BJ (cell line): ENCODE measurements at regions not wholly inside any gene's neighbourhood (a gene's known extent, or its start where the extent isn't known, plus 50 kb on each side); places are given as distances from the start of the nearest gene placed in this dataset.

Experiments used
- CTCF ChIA-PET: fragments of 350-600 bp; formaldehyde crosslinking; extraction: SDS; loops from one replicate; lab custom pipeline; 2021; ENCODE audit warnings: antibody characterized with exemption, inconsistent platforms; lab: Yijun Ruan, JAX
- POLR2A ChIA-PET: fragments of 300-600 bp; sonication (Branson Sonifier 250); formaldehyde crosslinking; extraction: SDS; loops from one replicate; lab custom pipeline; 2021; ENCODE audit warnings: antibody characterized with exemption; lab: Charles Lee
- DNase-seq: peaks from one replicate; pipeline ENCODE4 v3.0.0-alpha.2; 2011; ENCODE audit warnings: low read depth
- H3K27me3 ChIP-seq: 2 replicates; pipeline ENCODE4 v1.6.0; 2011; ENCODE audit warnings: low read length; ENCODE audit not compliant: control insufficient read depth, insufficient read depth
- H3K36me3 ChIP-seq: 2 replicates; pipeline ENCODE4 v1.5.1; 2011; ENCODE audit warnings: low read length; ENCODE audit not compliant: control insufficient read depth, insufficient read depth
- H3K4me3 ChIP-seq: 2 replicates; pipeline ENCODE4 v1.5.1; 2011; ENCODE audit warnings: low read depth, mild to moderate bottlenecking, control low read depth, low read length
- TF ChIP-seq, protein P1 (sequence below): IDR thresholded peaks from 2 replicates; pipeline ENCODE4 v1.5.1; 2011; ENCODE audit warnings: low read depth, mild to moderate bottlenecking, control low read depth, inconsistent platforms, low read length, moderate library complexity; ENCODE audit not compliant: insufficient read depth

DNA sequence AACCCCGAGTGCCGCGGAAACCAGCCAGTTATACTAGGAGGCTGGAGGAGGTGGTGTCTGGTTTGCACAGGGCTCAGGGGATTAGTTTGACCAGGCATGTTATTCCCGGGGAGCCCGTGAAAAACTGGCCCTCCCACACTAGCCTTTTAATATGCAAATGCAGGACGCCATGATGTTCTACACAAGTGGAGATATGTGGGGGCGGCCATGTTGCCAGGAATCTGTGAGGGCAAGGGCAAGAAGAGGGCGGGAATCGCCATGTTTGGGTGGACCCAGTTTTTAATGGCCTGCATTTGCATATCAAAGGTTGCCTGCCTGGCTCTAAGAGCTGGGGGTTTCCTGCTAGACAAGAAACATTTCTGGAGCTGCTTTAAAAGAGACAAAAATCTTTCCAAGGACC is 940.7 kb downstream of the CDH18 start:
- no peaks in the 10 kb centered on the region for H3K36me3 ChIP-seq
- no peak overlapping the region for H3K4me3 ChIP-seq
- CTCF ChIA-PET, result no interaction called here
- no peaks in the 10 kb centered on the region for H3K27me3 ChIP-seq
- DNase-seq, result no peak
- TF ChIP-seq, protein P1, sequence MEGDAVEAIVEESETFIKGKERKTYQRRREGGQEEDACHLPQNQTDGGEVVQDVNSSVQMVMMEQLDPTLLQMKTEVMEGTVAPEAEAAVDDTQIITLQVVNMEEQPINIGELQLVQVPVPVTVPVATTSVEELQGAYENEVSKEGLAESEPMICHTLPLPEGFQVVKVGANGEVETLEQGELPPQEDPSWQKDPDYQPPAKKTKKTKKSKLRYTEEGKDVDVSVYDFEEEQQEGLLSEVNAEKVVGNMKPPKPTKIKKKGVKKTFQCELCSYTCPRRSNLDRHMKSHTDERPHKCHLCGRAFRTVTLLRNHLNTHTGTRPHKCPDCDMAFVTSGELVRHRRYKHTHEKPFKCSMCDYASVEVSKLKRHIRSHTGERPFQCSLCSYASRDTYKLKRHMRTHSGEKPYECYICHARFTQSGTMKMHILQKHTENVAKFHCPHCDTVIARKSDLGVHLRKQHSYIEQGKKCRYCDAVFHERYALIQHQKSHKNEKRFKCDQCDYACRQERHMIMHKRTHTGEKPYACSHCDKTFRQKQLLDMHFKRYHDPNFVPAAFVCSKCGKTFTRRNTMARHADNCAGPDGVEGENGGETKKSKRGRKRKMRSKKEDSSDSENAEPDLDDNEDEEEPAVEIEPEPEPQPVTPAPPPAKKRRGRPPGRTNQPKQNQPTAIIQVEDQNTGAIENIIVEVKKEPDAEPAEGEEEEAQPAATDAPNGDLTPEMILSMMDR, result no peak
- POLR2A ChIA-PET, result no interaction called here

DNA sequence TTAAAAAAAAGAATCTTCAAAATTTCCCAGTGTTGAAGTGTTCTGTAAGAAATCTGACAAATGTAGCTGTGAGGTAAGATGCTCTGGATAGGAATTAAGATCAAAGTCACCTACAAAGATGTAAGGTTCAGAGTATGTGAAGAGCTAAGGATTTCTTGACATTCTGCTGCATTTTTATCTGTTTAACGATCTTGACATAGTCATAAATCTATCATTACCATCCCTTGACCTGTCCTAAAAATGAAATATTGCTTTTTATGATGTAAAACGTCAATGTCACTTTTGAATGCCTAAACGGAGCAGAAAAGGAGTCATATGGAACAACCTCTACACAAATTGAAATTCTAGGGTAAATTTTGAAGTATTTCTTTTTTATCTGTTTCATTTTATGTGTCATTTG is 939.3 kb downstream of the CDH18 start:
- Histone ChIP-seq H3K4me3 (no peak overlapping the region), H3K36me3 (no peaks in the 10 kb centered on the region), H3K27me3 (no peaks in the 10 kb centered on the region)
- no peak for DNase-seq
- TF ChIP-seq, protein P1, result no peak
- CTCF ChIA-PET, result no interaction called here
- POLR2A ChIA-PET, result no interaction called here

DNA sequence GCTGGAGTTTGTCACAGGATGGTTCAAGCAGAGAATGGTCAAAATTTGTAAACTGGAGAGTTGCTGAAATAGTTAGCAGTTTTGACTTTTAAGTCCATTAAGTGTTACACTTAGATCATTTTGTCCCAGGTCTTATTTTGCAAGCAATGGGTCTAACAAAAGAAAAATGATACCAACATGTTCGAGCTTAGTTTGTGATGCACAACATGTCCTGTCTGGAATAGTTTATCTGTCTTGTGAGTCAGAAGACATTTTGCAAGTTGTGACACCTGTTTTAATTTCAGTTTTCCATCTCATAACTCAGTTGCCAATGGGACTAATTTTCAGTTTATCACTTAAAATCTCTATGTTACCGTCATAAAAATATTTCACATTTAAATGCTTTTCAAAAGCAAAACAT is 929.8 kb downstream of the CDH18 start:
- Histone ChIP-seq H3K4me3 (no peak overlapping the region), H3K27me3 (no peaks in the 10 kb centered on the region), H3K36me3 (no peaks in the 10 kb centered on the region)
- POLR2A ChIA-PET, result no interaction called here
- CTCF ChIA-PET, result no interaction called here
- DNase-seq, result no peak
- TF ChIP-seq, protein P1, result no peak

DNA sequence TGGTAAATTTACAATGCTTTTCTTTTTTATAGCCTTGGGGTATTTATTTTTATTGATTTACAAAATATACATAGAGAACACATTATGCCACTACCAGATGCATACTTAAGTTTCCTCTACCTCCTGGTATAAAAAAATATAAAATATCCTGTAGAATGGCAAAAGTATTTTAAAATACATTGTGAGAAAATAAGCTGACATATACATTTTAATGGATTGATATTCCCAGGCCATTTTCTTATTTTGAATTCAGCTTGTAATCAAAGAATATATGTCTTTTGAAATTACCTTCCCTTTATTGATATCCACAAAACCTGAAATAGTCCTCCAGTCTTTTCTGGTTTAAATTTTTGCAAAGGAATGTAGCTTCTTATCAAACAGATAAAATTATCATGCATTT is 923.9 kb downstream of the CDH18 start:
- H3K4me3 ChIP-seq, result no peak overlapping the region
- CTCF ChIA-PET, result no interaction called here
- H3K36me3 ChIP-seq, result no peaks in the 10 kb centered on the region
- H3K27me3 ChIP-seq, result no peaks in the 10 kb centered on the region
- POLR2A ChIA-PET, result no interaction called here
- TF ChIP-seq, protein P1, result no peak
- DNase-seq, result no peak

DNA sequence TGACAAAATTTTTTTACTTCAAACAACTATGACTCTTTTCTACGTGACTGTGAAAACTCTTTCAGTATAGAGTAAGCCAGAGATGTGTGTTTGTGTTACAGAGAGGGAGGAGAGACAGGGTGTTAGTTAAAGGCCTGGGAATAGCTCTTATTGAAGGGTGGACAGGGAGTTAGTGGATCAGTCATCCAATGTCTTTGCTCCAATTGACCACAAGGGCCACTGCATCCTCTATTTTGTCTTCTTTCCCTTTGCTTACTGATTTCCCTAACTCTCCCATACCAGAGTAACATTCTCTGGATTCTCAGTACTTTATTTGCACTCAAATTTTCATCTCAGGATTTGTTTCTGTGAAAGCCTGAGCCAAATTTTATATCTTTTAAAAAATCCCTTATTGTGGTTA is 920.3 kb downstream of the CDH18 start:
- H3K4me3 ChIP-seq, result no peak overlapping the region
- H3K36me3 ChIP-seq, result no peaks in the 10 kb centered on the region
- H3K27me3 ChIP-seq, result no peaks in the 10 kb centered on the region
- ChIA-PET CTCF (no interaction called here), POLR2A (no interaction called here)
- no peak for DNase-seq
- TF ChIP-seq, protein P1, result no peak
